ENCODE measurements at regions not wholly inside any gene's neighbourhood (a gene's known extent, or its start where the extent isn't known, plus 50 kb on each side); places are given as distances from the start of the nearest gene placed in this dataset.

GRCh38 chr22:22817468-22818201 is 70.0 kb upstream of the IGLL5 start:
- Histone ChIP-seq H3K9me3 (ENCODE audit: control insufficient read depth, insufficient read depth, low read length) (no peaks in the 10 kb centered on the region), H3K27ac (ENCODE audit: low read depth, low read length) (no peak overlapping the region), H3K4me3 (ENCODE audit: low read depth, low read length) (no peak overlapping the region), H3K27me3 (ENCODE audit: control insufficient read depth, insufficient read depth, low read length) (no peaks in the 10 kb centered on the region)
- no peak for TF ChIP-seq CTCF (IDR thresholded peaks at IDR 0.05; ENCODE audit: low read depth, low read length)
- no peak for DNase-seq (ENCODE audit: low read depth, low spot score)
- CTCF ChIA-PET, result interaction anchor here (1.0 kb wide), 1 partner anchor 8 kb away, joined by 3 read pairs; no protein-coding TSS in a partner anchor
- POLR2A ChIA-PET, result no interaction called here

GRCh38 chr22:22818202-22818538 is 69.4 kb upstream of the IGLL5 start:
- no peaks in the 10 kb centered on the region for H3K9me3 ChIP-seq (ENCODE audit: control insufficient read depth, insufficient read depth, low read length)
- no peak overlapping the region for H3K4me3 ChIP-seq (ENCODE audit: low read depth, low read length)
- no peak for DNase-seq (ENCODE audit: low read depth, low spot score)
- ChIA-PET POLR2A (no interaction called here), CTCF (interaction anchor here (1.0 kb wide), 1 partner anchor 9 kb away, joined by 3 read pairs; no protein-coding TSS in a partner anchor)
- H3K27me3 ChIP-seq (ENCODE audit: control insufficient read depth, insufficient read depth, low read length), result no peaks in the 10 kb centered on the region
- H3K27ac ChIP-seq (ENCODE audit: low read depth, low read length), result no peak overlapping the region
- TF ChIP-seq CTCF (IDR thresholded peaks at IDR 0.05; ENCODE audit: low read depth, low read length), result no peak

GRCh38 chr22:22818861-22819855 is 68.5 kb upstream of the IGLL5 start:
- no peak for TF ChIP-seq CTCF (IDR thresholded peaks at IDR 0.05; ENCODE audit: low read depth, low read length)
- H3K9me3 ChIP-seq (ENCODE audit: control insufficient read depth, insufficient read depth, low read length), result no peaks in the 10 kb centered on the region
- ChIA-PET POLR2A (no interaction called here), CTCF (interaction anchor here (1.0 kb wide), 1 partner anchor 10 kb away, joined by 3 read pairs; no protein-coding TSS in a partner anchor)
- no peak overlapping the region for H3K4me3 ChIP-seq (ENCODE audit: low read depth, low read length)
- DNase-seq (ENCODE audit: low read depth, low spot score), result no peak
- no peak overlapping the region for H3K27ac ChIP-seq (ENCODE audit: low read depth, low read length)
- no peaks in the 10 kb centered on the region for H3K27me3 ChIP-seq (ENCODE audit: control insufficient read depth, insufficient read depth, low read length)

GRCh38 chr22:22820076-22820475 is 67.5 kb upstream of the IGLL5 start:
- CTCF ChIA-PET, result no interaction called here
- DNase-seq (ENCODE audit: low read depth, low spot score), result no peak

More at GRCh38 chr22:22820076-22820475, 67.5 kb upstream of the IGLL5 start:
- no peaks in the 10 kb centered on the region for H3K27me3 ChIP-seq (ENCODE audit: control insufficient read depth, insufficient read depth, low read length)
- POLR2A ChIA-PET, result no interaction called here
- H3K27ac ChIP-seq (ENCODE audit: low read depth, low read length), result no peak overlapping the region
- no peaks in the 10 kb centered on the region for H3K9me3 ChIP-seq (ENCODE audit: control insufficient read depth, insufficient read depth, low read length)
- no peak for TF ChIP-seq CTCF (IDR thresholded peaks at IDR 0.05; ENCODE audit: low read depth, low read length)
- no peak overlapping the region for H3K4me3 ChIP-seq (ENCODE audit: low read depth, low read length)

Measured in AG04450 (cell line).